ENCODE measurements at regions not wholly inside any gene's neighbourhood (a gene's known extent, or its start where the extent isn't known, plus 50 kb on each side); places are given as distances from the start of the nearest gene placed in this dataset.

GRCh38 chr4:3833326-3833989 is 67.3 kb downstream of the ADRA2C start:
- TF ChIP-seq, protein P1, sequence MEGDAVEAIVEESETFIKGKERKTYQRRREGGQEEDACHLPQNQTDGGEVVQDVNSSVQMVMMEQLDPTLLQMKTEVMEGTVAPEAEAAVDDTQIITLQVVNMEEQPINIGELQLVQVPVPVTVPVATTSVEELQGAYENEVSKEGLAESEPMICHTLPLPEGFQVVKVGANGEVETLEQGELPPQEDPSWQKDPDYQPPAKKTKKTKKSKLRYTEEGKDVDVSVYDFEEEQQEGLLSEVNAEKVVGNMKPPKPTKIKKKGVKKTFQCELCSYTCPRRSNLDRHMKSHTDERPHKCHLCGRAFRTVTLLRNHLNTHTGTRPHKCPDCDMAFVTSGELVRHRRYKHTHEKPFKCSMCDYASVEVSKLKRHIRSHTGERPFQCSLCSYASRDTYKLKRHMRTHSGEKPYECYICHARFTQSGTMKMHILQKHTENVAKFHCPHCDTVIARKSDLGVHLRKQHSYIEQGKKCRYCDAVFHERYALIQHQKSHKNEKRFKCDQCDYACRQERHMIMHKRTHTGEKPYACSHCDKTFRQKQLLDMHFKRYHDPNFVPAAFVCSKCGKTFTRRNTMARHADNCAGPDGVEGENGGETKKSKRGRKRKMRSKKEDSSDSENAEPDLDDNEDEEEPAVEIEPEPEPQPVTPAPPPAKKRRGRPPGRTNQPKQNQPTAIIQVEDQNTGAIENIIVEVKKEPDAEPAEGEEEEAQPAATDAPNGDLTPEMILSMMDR (IDR thresholded peaks at IDR 0.05; ENCODE audit: low read depth, low read length, missing control alignments), result no peak
- DNase-seq (ENCODE audit: extremely low read depth, low read depth), result no peak
- no peak overlapping the region for H3K4me3 ChIP-seq (replicated peaks; ENCODE audit: low read depth, low read length)

- no peak overlapping the region for H3K4me3 ChIP-seq (replicated peaks; ENCODE audit: low read depth, low read length)
- DNase-seq (ENCODE audit: extremely low read depth, low read depth), result no peak
- TF ChIP-seq, protein P1 (IDR thresholded peaks at IDR 0.05; ENCODE audit: low read depth, low read length, missing control alignments), result no peak
These were observed 68.0 kb downstream of the ADRA2C start for GRCh38 chr4:3834186-3834662.

- TF ChIP-seq, protein P1 (IDR thresholded peaks at IDR 0.05; ENCODE audit: low read depth, low read length, missing control alignments), result no peak
- DNase-seq (ENCODE audit: extremely low read depth, low read depth), result no peak
- H3K4me3 ChIP-seq (replicated peaks; ENCODE audit: low read depth, low read length), result no peak overlapping the region
These were observed 68.7 kb downstream of the ADRA2C start for GRCh38 chr4:3834663-3835521.

GRCh38 chr4:3835527-3836405 is 69.6 kb downstream of the ADRA2C start:
- no peak overlapping the region for H3K4me3 ChIP-seq (replicated peaks; ENCODE audit: low read depth, low read length)
- TF ChIP-seq, protein P1 (IDR thresholded peaks at IDR 0.05; ENCODE audit: low read depth, low read length, missing control alignments), result no peak
- DNase-seq (ENCODE audit: extremely low read depth, low read depth), result no peak

- no peak overlapping the region for H3K4me3 ChIP-seq (replicated peaks; ENCODE audit: low read depth, low read length)
- TF ChIP-seq, protein P1 (IDR thresholded peaks at IDR 0.05; ENCODE audit: low read depth, low read length, missing control alignments), result no peak
- no peak for DNase-seq (ENCODE audit: extremely low read depth, low read depth)
These were observed 70.2 kb downstream of the ADRA2C start for GRCh38 chr4:3836406-3836755.

DNA sequence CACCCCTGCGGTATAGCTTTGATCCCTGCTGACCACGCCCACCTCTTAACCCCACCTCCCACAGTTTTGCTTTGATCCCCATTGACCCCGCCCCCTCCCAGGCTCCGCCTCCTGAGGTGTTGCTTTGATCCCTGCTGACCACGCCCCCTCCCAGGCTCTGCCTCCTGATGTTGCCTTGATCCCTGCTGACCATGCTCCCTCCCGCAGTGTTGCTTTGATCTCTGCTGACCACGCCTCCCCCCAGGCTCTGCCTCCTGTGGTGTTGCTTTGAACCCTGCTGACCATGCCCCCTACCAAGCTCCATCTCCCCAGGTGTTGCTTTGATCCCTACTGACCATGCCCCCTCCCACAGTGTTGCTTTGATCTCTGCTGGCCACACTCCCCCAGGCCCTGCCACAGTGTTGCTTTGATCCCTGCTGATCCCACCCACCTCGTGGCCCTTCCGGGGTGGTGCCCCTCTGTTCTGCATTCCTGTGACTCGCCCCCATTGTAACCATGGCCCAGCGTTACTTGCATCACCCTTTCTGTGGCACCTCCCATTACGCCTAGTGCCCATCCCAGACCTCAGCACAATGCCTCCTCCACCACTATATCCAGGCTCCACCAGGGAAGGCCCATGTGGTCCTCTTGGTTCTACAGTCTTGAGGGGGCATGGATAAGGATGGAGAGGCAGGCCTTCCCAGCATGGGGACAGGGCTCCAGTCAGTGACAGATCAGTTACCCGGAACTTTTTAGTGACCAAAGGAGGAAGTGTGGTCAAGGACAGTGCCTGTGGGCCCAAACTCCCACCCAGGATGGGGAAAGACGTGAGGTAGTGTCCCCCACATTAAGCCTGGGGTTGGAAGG is 70.8 kb downstream of the ADRA2C start:
- DNase-seq (ENCODE audit: extremely low read depth, low read depth), result no peak
- TF ChIP-seq, protein P1 (IDR thresholded peaks at IDR 0.05; ENCODE audit: low read depth, low read length, missing control alignments), result no peak
- no peak overlapping the region for H3K4me3 ChIP-seq (replicated peaks; ENCODE audit: low read depth, low read length)
